Mesendoderm (in vitro differentiated cells): ENCODE measurements at regions not wholly inside any gene's neighbourhood (a gene's known extent, or its start where the extent isn't known, plus 50 kb on each side); places are given as distances from the start of the nearest gene placed in this dataset.

Experiments
- DNase-seq: peaks from one replicate; pipeline ENCODE4 v3.0.0; 2013
- H2AK5ac ChIP-seq: 2 replicates; pipeline ENCODE4 v1.6.1; 2013; ENCODE audit warnings: low read length, inconsistent platforms
- H2BK120ac ChIP-seq: 2 replicates; pipeline ENCODE4 v1.6.1; 2013; ENCODE audit warnings: low read depth, mild to moderate bottlenecking, low read length, moderate library complexity, mixed read lengths
- H2BK15ac ChIP-seq: replicated peaks from 2 replicates; pipeline ENCODE4 v1.6.1; 2013; ENCODE audit warnings: low read depth, mild to moderate bottlenecking, moderate library complexity
- H2BK5ac ChIP-seq: 2 replicates; pipeline ENCODE4 v1.6.1; 2013; ENCODE audit warnings: low read length, inconsistent platforms
- H3K18ac ChIP-seq: 2 replicates; pipeline ENCODE4 v1.6.1; 2013; ENCODE audit warnings: mild to moderate bottlenecking, low read length, mixed read lengths
- H3K23ac ChIP-seq: one replicate; pipeline ENCODE4 v1.6.1; 2013; ENCODE audit warnings: low read length
- H3K27ac ChIP-seq: 2 replicates; pipeline ENCODE4 v1.5.1; 2013; ENCODE audit warnings: low read depth, mild to moderate bottlenecking, inconsistent platforms, low read length, moderate library complexity
- H3K27me3 ChIP-seq: 2 replicates; pipeline ENCODE4 v1.6.1; 2013; ENCODE audit warnings: low read length, control low read depth, mild to moderate bottlenecking, inconsistent platforms; ENCODE audit not compliant: insufficient read depth, poor library complexity
- H3K36me3 ChIP-seq: 2 replicates; pipeline ENCODE4 v1.6.1; 2013; ENCODE audit warnings: low read length, inconsistent platforms; ENCODE audit not compliant: control insufficient read depth, insufficient read depth
- H3K4ac ChIP-seq: one replicate; pipeline ENCODE4 v1.6.1; 2013; ENCODE audit warnings: low read depth, mild to moderate bottlenecking, low read length, moderate library complexity
- H3K4me1 ChIP-seq: 2 replicates; pipeline ENCODE4 v1.6.1; 2013; ENCODE audit warnings: low read depth, low read length, inconsistent platforms; ENCODE audit not compliant: control insufficient read depth
- H3K4me2 ChIP-seq: 2 replicates; pipeline ENCODE4 v1.6.1; 2013; ENCODE audit warnings: low read length
- H3K4me3 ChIP-seq: 2 replicates; pipeline ENCODE4 v1.5.1; 2013; ENCODE audit warnings: mild to moderate bottlenecking, low read length
- H3K56ac ChIP-seq: one replicate; pipeline ENCODE4 v1.6.1; 2013; ENCODE audit warnings: low read length
- H3K79me1 ChIP-seq: 2 replicates; pipeline ENCODE4 v1.6.1; 2013; ENCODE audit warnings: low read length, inconsistent platforms
- H3K79me2 ChIP-seq: 2 replicates; pipeline ENCODE4 v1.6.1; 2013; ENCODE audit warnings: mild to moderate bottlenecking, low read length; ENCODE audit not compliant: control insufficient read depth, insufficient read depth
- H3K9ac ChIP-seq: 2 replicates; pipeline ENCODE4 v1.6.1; 2013; ENCODE audit warnings: low read length, inconsistent platforms
- H4K5ac ChIP-seq: one replicate; pipeline ENCODE4 v1.6.1; 2013; ENCODE audit warnings: low read length
- H4K8ac ChIP-seq: one replicate; pipeline ENCODE4 v1.6.1; 2013; ENCODE audit warnings: low read depth, mild to moderate bottlenecking, control low read depth, low read length, moderate library complexity
- WGBS: extraction: QIAGEN DNeasy Blood & Tissue Kit; methylation state at CpG from one replicate; pipeline ENCODE4 v1.1.7; 2013; ENCODE audit warnings: low lambda C conversion rate, missing lambda C conversion rate; ENCODE audit not compliant: insufficient coverage; ENCODE audit errors: extremely low coverage; 5-methylcytosine and 5-hydroxymethylcytosine counted together

- no CpG with 5 or more reads among the region's 14 CpGs for WGBS
- Histone ChIP-seq H3K4me3 (no peak overlapping the region), H2BK5ac (no peak overlapping the region), H2BK120ac (no peak overlapping the region), H3K9ac (no peak overlapping the region), H3K56ac (peak overlapping the region; percentile 17), H4K8ac (no peak overlapping the region), H3K18ac (no peak overlapping the region), H3K36me3 (no peaks in the 10 kb centered on the region), H3K79me2 (no peaks in the 10 kb centered on the region), H4K5ac (no peak overlapping the region), H2BK15ac (no peak overlapping the region), H3K4ac (no peak overlapping the region), H3K79me1 (no peaks in the 10 kb centered on the region), H3K27ac (no peak overlapping the region), H3K27me3 (no peaks in the 10 kb centered on the region), H3K4me2 (no peak overlapping the region), H3K4me1 (no peaks in the 10 kb centered on the region), H2AK5ac (no peak overlapping the region), H3K23ac (no peak overlapping the region)
- DNase-seq: peak; percentile 36
Measured at GRCh38 chr4:64174247-64174882, 234.9 kb downstream of the TECRL start.

GRCh38 chr4:64166365-64166764, 242.9 kb downstream of the TECRL start:
- Histone ChIP-seq H2BK15ac (no peak overlapping the region), H3K4me2 (no peak overlapping the region), H3K9ac (no peak overlapping the region), H4K5ac (no peak overlapping the region), H3K27me3 (no peaks in the 10 kb centered on the region), H2BK5ac (no peak overlapping the region), H3K27ac (no peak overlapping the region), H3K4me1 (no peaks in the 10 kb centered on the region), H3K4ac (no peak overlapping the region), H3K36me3 (no peaks in the 10 kb centered on the region), H4K8ac (no peak overlapping the region), H3K56ac (no peak overlapping the region), H2AK5ac (no peak overlapping the region), H2BK120ac (no peak overlapping the region), H3K23ac (no peak overlapping the region), H3K4me3 (no peak overlapping the region), H3K79me1 (no peaks in the 10 kb centered on the region), H3K18ac (no peak overlapping the region), H3K79me2 (no peaks in the 10 kb centered on the region)
- no peak for DNase-seq
- no CpG with 5 or more reads among the region's 3 CpGs for WGBS

GRCh38 chr4:64158648-64159326, 250.5 kb downstream of the TECRL start:
- H3K27me3 ChIP-seq: no peaks in the 10 kb centered on the region
- no peaks in the 10 kb centered on the region for H3K4me1 ChIP-seq
- no peaks in the 10 kb centered on the region for H3K79me1 ChIP-seq
- no peak overlapping the region for H2AK5ac ChIP-seq
- no peak overlapping the region for H3K4me2 ChIP-seq
- no peak overlapping the region for H3K56ac ChIP-seq
- H2BK5ac ChIP-seq: no peak overlapping the region
- H2BK15ac ChIP-seq: no peak overlapping the region
- WGBS: no CpG with 5 or more reads among the region's 7 CpGs
- H3K36me3 ChIP-seq: no peaks in the 10 kb centered on the region
- DNase-seq: peak; percentile 82
- H2BK120ac ChIP-seq: no peak overlapping the region
- H3K79me2 ChIP-seq: no peaks in the 10 kb centered on the region
- no peak overlapping the region for H3K4me3 ChIP-seq
- no peak overlapping the region for H3K23ac ChIP-seq
- no peak overlapping the region for H3K4ac ChIP-seq
- H4K5ac ChIP-seq: no peak overlapping the region
- no peak overlapping the region for H3K27ac ChIP-seq
- H4K8ac ChIP-seq: no peak overlapping the region
- H3K9ac ChIP-seq: no peak overlapping the region
- no peak overlapping the region for H3K18ac ChIP-seq

GRCh38 chr4:64157397-64157796, 251.9 kb downstream of the TECRL start:
- H3K23ac ChIP-seq: no peak overlapping the region
- H3K4me3 ChIP-seq: no peak overlapping the region
- no peak overlapping the region for H3K4me2 ChIP-seq
- DNase-seq: no peak
- H2BK15ac ChIP-seq: no peak overlapping the region
- no peaks in the 10 kb centered on the region for H3K27me3 ChIP-seq
- H3K27ac ChIP-seq: no peak overlapping the region
- no peak overlapping the region for H4K8ac ChIP-seq
- no peaks in the 10 kb centered on the region for H3K79me1 ChIP-seq
- H2AK5ac ChIP-seq: no peak overlapping the region
- no peak overlapping the region for H2BK120ac ChIP-seq
- H3K9ac ChIP-seq: no peak overlapping the region
- no peaks in the 10 kb centered on the region for H3K36me3 ChIP-seq
- no peak overlapping the region for H2BK5ac ChIP-seq
- no peaks in the 10 kb centered on the region for H3K4me1 ChIP-seq
- no peak overlapping the region for H3K4ac ChIP-seq
- no peak overlapping the region for H4K5ac ChIP-seq
- H3K79me2 ChIP-seq: no peaks in the 10 kb centered on the region
- H3K56ac ChIP-seq: no peak overlapping the region
- no CpG with 5 or more reads among the region's 2 CpGs for WGBS
- H3K18ac ChIP-seq: no peak overlapping the region

GRCh38 chr4:64156253-64156652, 253.0 kb downstream of the TECRL start:
- Histone ChIP-seq H3K56ac (no peak overlapping the region), H2BK120ac (no peak overlapping the region), H3K79me1 (no peaks in the 10 kb centered on the region), H2BK5ac (no peak overlapping the region), H3K4me1 (no peaks in the 10 kb centered on the region), H3K9ac (no peak overlapping the region), H3K4me3 (no peak overlapping the region), H3K18ac (no peak overlapping the region), H3K79me2 (no peaks in the 10 kb centered on the region), H3K36me3 (no peaks in the 10 kb centered on the region), H3K4ac (no peak overlapping the region), H2AK5ac (no peak overlapping the region), H3K27ac (no peak overlapping the region), H2BK15ac (no peak overlapping the region), H4K8ac (no peak overlapping the region), H4K5ac (no peak overlapping the region), H3K27me3 (no peaks in the 10 kb centered on the region), H3K23ac (no peak overlapping the region), H3K4me2 (no peak overlapping the region)
- no peak for DNase-seq

- Histone ChIP-seq H2BK5ac (no peak overlapping the region), H3K79me1 (no peaks in the 10 kb centered on the region), H3K4ac (no peak overlapping the region), H3K56ac (no peak overlapping the region), H4K5ac (no peak overlapping the region), H3K4me2 (no peak overlapping the region), H3K27me3 (no peaks in the 10 kb centered on the region), H3K18ac (no peak overlapping the region), H2AK5ac (no peak overlapping the region), H3K79me2 (no peaks in the 10 kb centered on the region), H3K4me3 (no peak overlapping the region), H4K8ac (no peak overlapping the region), H3K4me1 (no peaks in the 10 kb centered on the region), H3K9ac (no peak overlapping the region), H2BK15ac (no peak overlapping the region), H3K23ac (no peak overlapping the region), H3K27ac (no peak overlapping the region), H3K36me3 (no peaks in the 10 kb centered on the region), H2BK120ac (no peak overlapping the region)
- no peak for DNase-seq
- WGBS: no CpG with 5 or more reads among the region's 3 CpGs
Measured at GRCh38 chr4:64146030-64146429, 263.2 kb downstream of the TECRL start.
